ENCODE measurements at regions not wholly inside any gene's neighbourhood (a gene's known extent, or its start where the extent isn't known, plus 50 kb on each side); places are given as distances from the start of the nearest gene placed in this dataset.

- no peaks in the 10 kb centered on the region for H3K27me3 ChIP-seq (ENCODE audit: insufficient read depth, low read length)
- peaks cover 34% of the 10 kb centered on the region for H3K4me1 ChIP-seq (ENCODE audit: insufficient read depth, low read length)
- no peaks in the 10 kb centered on the region for H4K20me1 ChIP-seq (ENCODE audit: insufficient read depth, low read length)
- TF ChIP-seq, protein P1, sequence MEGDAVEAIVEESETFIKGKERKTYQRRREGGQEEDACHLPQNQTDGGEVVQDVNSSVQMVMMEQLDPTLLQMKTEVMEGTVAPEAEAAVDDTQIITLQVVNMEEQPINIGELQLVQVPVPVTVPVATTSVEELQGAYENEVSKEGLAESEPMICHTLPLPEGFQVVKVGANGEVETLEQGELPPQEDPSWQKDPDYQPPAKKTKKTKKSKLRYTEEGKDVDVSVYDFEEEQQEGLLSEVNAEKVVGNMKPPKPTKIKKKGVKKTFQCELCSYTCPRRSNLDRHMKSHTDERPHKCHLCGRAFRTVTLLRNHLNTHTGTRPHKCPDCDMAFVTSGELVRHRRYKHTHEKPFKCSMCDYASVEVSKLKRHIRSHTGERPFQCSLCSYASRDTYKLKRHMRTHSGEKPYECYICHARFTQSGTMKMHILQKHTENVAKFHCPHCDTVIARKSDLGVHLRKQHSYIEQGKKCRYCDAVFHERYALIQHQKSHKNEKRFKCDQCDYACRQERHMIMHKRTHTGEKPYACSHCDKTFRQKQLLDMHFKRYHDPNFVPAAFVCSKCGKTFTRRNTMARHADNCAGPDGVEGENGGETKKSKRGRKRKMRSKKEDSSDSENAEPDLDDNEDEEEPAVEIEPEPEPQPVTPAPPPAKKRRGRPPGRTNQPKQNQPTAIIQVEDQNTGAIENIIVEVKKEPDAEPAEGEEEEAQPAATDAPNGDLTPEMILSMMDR (IDR thresholded peaks at IDR 0.05; ENCODE audit: extremely low read depth, low read depth, low read length) = no peak
- no peaks in the 10 kb centered on the region for H3K79me2 ChIP-seq (ENCODE audit: insufficient read depth, low read length)
- H3K9me3 ChIP-seq (ENCODE audit: low read depth, low read length) = no peaks in the 10 kb centered on the region
- no peak overlapping the region for H3K4me3 ChIP-seq (ENCODE audit: insufficient read depth, low read length)
- H3K27ac ChIP-seq (ENCODE audit: low read depth, low read length) = peak overlapping the region; percentile 99
- no peaks in the 10 kb centered on the region for H3K36me3 ChIP-seq (ENCODE audit: insufficient read depth, low read length)
- H3K4me2 ChIP-seq (ENCODE audit: insufficient read depth, low read length) = peak overlapping the region; percentile 3
- no peak overlapping the region for H2AFZ ChIP-seq (ENCODE audit: low read length)
- DNase-seq (ENCODE audit: insufficient read length, low spot score, missing footprints) = no peak
These were observed 613.9 kb upstream of the IGFBP3 start for GRCh38 chr7:46534664-46535588.

- Histone ChIP-seq H3K4me3 (ENCODE audit: insufficient read depth, low read length) (no peak overlapping the region), H4K20me1 (ENCODE audit: insufficient read depth, low read length) (no peaks in the 10 kb centered on the region), H2AFZ (ENCODE audit: low read length) (no peak overlapping the region), H3K4me2 (ENCODE audit: insufficient read depth, low read length) (no peak overlapping the region), H3K79me2 (ENCODE audit: insufficient read depth, low read length) (no peaks in the 10 kb centered on the region), H3K27me3 (ENCODE audit: insufficient read depth, low read length) (no peaks in the 10 kb centered on the region), H3K9me3 (ENCODE audit: low read depth, low read length) (no peaks in the 10 kb centered on the region), H3K36me3 (ENCODE audit: insufficient read depth, low read length) (no peaks in the 10 kb centered on the region), H3K4me1 (ENCODE audit: insufficient read depth, low read length) (peaks cover 34% of the 10 kb centered on the region), H3K27ac (ENCODE audit: low read depth, low read length) (peak overlapping the region; percentile 99)
- TF ChIP-seq, protein P1 (IDR thresholded peaks at IDR 0.05; ENCODE audit: extremely low read depth, low read depth, low read length) = no peak
- DNase-seq (ENCODE audit: insufficient read length, low spot score, missing footprints) = no peak
These were observed 612.9 kb upstream of the IGFBP3 start for GRCh38 chr7:46533946-46534345.

GRCh38 chr7:46532571-46532970 lies 611.5 kb upstream of the IGFBP3 start:
- Histone ChIP-seq H3K27me3 (ENCODE audit: insufficient read depth, low read length) (no peaks in the 10 kb centered on the region), H3K79me2 (ENCODE audit: insufficient read depth, low read length) (no peaks in the 10 kb centered on the region), H3K4me1 (ENCODE audit: insufficient read depth, low read length) (peaks cover 32% of the 10 kb centered on the region), H3K4me3 (ENCODE audit: insufficient read depth, low read length) (no peak overlapping the region), H3K27ac (ENCODE audit: low read depth, low read length) (peak overlapping the region; percentile 99), H2AFZ (ENCODE audit: low read length) (peak overlapping the region; percentile 19), H3K9me3 (ENCODE audit: low read depth, low read length) (no peaks in the 10 kb centered on the region), H4K20me1 (ENCODE audit: insufficient read depth, low read length) (no peaks in the 10 kb centered on the region), H3K4me2 (ENCODE audit: insufficient read depth, low read length) (no peak overlapping the region), H3K36me3 (ENCODE audit: insufficient read depth, low read length) (no peaks in the 10 kb centered on the region)
- peak; percentile 63 for DNase-seq (ENCODE audit: insufficient read length, low spot score, missing footprints)
- TF ChIP-seq, protein P1 (IDR thresholded peaks at IDR 0.05; ENCODE audit: extremely low read depth, low read depth, low read length) = no peak

- Histone ChIP-seq H3K27me3 (ENCODE audit: insufficient read depth, low read length) (no peaks in the 10 kb centered on the region), H3K79me2 (ENCODE audit: insufficient read depth, low read length) (no peaks in the 10 kb centered on the region), H3K4me1 (ENCODE audit: insufficient read depth, low read length) (peaks cover 24% of the 10 kb centered on the region), H3K4me3 (ENCODE audit: insufficient read depth, low read length) (no peak overlapping the region), H2AFZ (ENCODE audit: low read length) (no peak overlapping the region), H4K20me1 (ENCODE audit: insufficient read depth, low read length) (no peaks in the 10 kb centered on the region), H3K27ac (ENCODE audit: low read depth, low read length) (no peak overlapping the region), H3K4me2 (ENCODE audit: insufficient read depth, low read length) (no peak overlapping the region), H3K9me3 (ENCODE audit: low read depth, low read length) (no peaks in the 10 kb centered on the region), H3K36me3 (ENCODE audit: insufficient read depth, low read length) (no peaks in the 10 kb centered on the region)
- TF ChIP-seq, protein P1 (IDR thresholded peaks at IDR 0.05; ENCODE audit: extremely low read depth, low read depth, low read length) = no peak
- no peak for DNase-seq (ENCODE audit: insufficient read length, low spot score, missing footprints)
These were observed 609.1 kb upstream of the IGFBP3 start for GRCh38 chr7:46530081-46530750.

Measured in osteoblast (primary cell).